Liver (tissue), 7 donors: ENCODE measurements at regions not wholly inside any gene's neighbourhood (a gene's known extent, or its start where the extent isn't known, plus 50 kb on each side); places are given as distances from the start of the nearest gene placed in this dataset.

Experiments used
- DNase-seq: peaks from one replicate; pipeline ENCODE4 v3.0.0-alpha.2; 2017; ENCODE audit warnings: low spot score
- H3K27ac ChIP-seq, 2 donors: one replicate each; pipeline ENCODE4 v1.7.0; 2013; ENCODE audit warnings: inconsistent platforms in 2 of 2, low read length in 2 of 2, control low read depth in 1 of 2, low read depth in 1 of 2, mild to moderate bottlenecking in 1 of 2
- H3K27me3 ChIP-seq, 4 donors: one replicate each; pipeline versions ENCODE4 v1.6.1 to v1.7.0; 2013; ENCODE audit warnings: low read length in 3 of 4, inconsistent platforms in 1 of 4, mild to moderate bottlenecking in 1 of 4, moderate library complexity in 1 of 4; ENCODE audit not compliant: control insufficient read depth in 4 of 4, insufficient read depth in 4 of 4
- H3K36me3 ChIP-seq, 4 donors: one replicate each; pipeline versions ENCODE4 v1.6.1 to v1.7.0; 2013; ENCODE audit warnings: low read length in 3 of 4, mild to moderate bottlenecking in 3 of 4, low read depth in 1 of 4, moderate library complexity in 1 of 4; ENCODE audit not compliant: control insufficient read depth in 4 of 4, insufficient read depth in 3 of 4
- H3K4me1 ChIP-seq, 4 donors: one replicate each; pipeline versions ENCODE4 v1.6.1 to v1.7.0; 2013; ENCODE audit warnings: low read length in 3 of 4, mild to moderate bottlenecking in 3 of 4, moderate library complexity in 1 of 4; ENCODE audit not compliant: control insufficient read depth in 4 of 4, insufficient read depth in 4 of 4
- H3K4me3 ChIP-seq, 3 donors: one replicate each; pipeline versions ENCODE4 v1.6.1 to v1.7.0; 2013; ENCODE audit warnings: low read length in 3 of 3, control low read depth in 1 of 3, low read depth in 1 of 3, mild to moderate bottlenecking in 1 of 3
- H3K9ac ChIP-seq, 2 donors: one replicate each; pipeline ENCODE4 v1.7.0; 2013; ENCODE audit warnings: low read length in 2 of 2, mild to moderate bottlenecking in 2 of 2, moderate library complexity in 2 of 2, control low read depth in 1 of 2, low read depth in 1 of 2
- H3K9me3 ChIP-seq, 4 donors: one replicate each; pipeline versions ENCODE4 v1.6.1 to v1.7.0; 2013; ENCODE audit warnings: low read length in 3 of 4; ENCODE audit not compliant: control insufficient read depth in 4 of 4
- CTCF ChIP-seq: fragments of 150-350 bp; IDR thresholded peaks from 2 replicates; pipeline ENCODE4 v1.5.1; 2017; ENCODE audit warnings: improper control_type of control experiment, low read depth, low read length; ENCODE audit not compliant: missing input control
- EGR1 ChIP-seq, 2 donors: IDR thresholded peaks; 2 replicates each; pipeline ENCODE4 v1.6.1; 2016 to 2018; ENCODE audit warnings: antibody characterized with exemption in 2 of 2, low read depth in 2 of 2
- FOXA1 ChIP-seq: IDR thresholded peaks from 2 replicates; pipeline ENCODE4 v1.6.1; 2016; ENCODE audit warnings: antibody characterized with exemption
- FOXA2 ChIP-seq: IDR thresholded peaks from 2 replicates; pipeline ENCODE4 v1.6.1; 2016; ENCODE audit warnings: antibody characterized with exemption
- GABPA ChIP-seq, 2 donors: IDR thresholded peaks in 1 of 2; conservative IDR thresholded peaks in 1 of 2; 2 replicates each; pipeline ENCODE4 v1.6.1; 2016; ENCODE audit warnings: antibody characterized with exemption in 2 of 2, mild to moderate bottlenecking in 1 of 2, moderate library complexity in 1 of 2
- HNF4A ChIP-seq, 2 donors: conservative IDR thresholded peaks; 2 replicates each; pipeline ENCODE4 v1.6.1; 2016; ENCODE audit warnings: antibody characterized with exemption in 2 of 2, mild to moderate bottlenecking in 2 of 2
- HNF4G ChIP-seq: IDR thresholded peaks from 2 replicates; pipeline ENCODE4 v1.6.1; 2016; ENCODE audit warnings: antibody characterized with exemption
- JUND ChIP-seq, 2 donors: IDR thresholded peaks; 2 replicates each; pipeline ENCODE4 v1.6.1; 2016; ENCODE audit warnings: antibody characterized with exemption in 2 of 2
- MAX ChIP-seq: IDR thresholded peaks from 2 replicates; pipeline ENCODE4 v1.6.1; 2016; ENCODE audit warnings: antibody characterized with exemption
- NR2F2 ChIP-seq: IDR thresholded peaks from 2 replicates; pipeline ENCODE4 v1.6.1; 2016; ENCODE audit warnings: antibody characterized with exemption
- REST ChIP-seq: IDR thresholded peaks from 2 replicates; pipeline ENCODE4 v1.6.1; 2016; ENCODE audit warnings: antibody characterized with exemption, mild to moderate bottlenecking
- RXRA ChIP-seq, 2 donors: IDR thresholded peaks; 2 replicates each; pipeline ENCODE4 v1.6.1; 2017 to 2018; ENCODE audit warnings: antibody characterized with exemption in 2 of 2, mild to moderate bottlenecking in 1 of 2
- TAF1 ChIP-seq: conservative IDR thresholded peaks from 2 replicates; pipeline ENCODE4 v1.6.1; 2016; ENCODE audit warnings: antibody characterized with exemption, mild to moderate bottlenecking
- YY1 ChIP-seq: IDR thresholded peaks from 2 replicates; pipeline ENCODE4 v1.6.1; 2016; ENCODE audit warnings: antibody characterized with exemption, mild to moderate bottlenecking
- ZBTB33 ChIP-seq: IDR thresholded peaks from 2 replicates; pipeline ENCODE4 v1.6.1; 2016; ENCODE audit warnings: antibody characterized with exemption
- donor health status: healthy.
- donor health status: healthy.
- donor health status: healthy.
- donor health status: healthy.

GRCh38 chr14:30142216-30142615, 214.6 kb upstream of the PRKD1 start (continued):
- TF ChIP-seq CTCF, result no peak
- no peak for TF ChIP-seq RXRA (IDR thresholded peaks at IDR 0.05)
- no peak for TF ChIP-seq JUND (IDR thresholded peaks at IDR 0.05)
- no peak for TF ChIP-seq NR2F2

- peaks cover 0 to 3% (median 0%) of the 10 kb centered on the region in 4 donors for H3K27me3 ChIP-seq
- no peak overlapping the region for H3K27ac ChIP-seq
- no peak overlapping the region for H3K4me3 ChIP-seq
- H3K36me3 ChIP-seq, result peaks cover 0 to 2% (median 0%) of the 10 kb centered on the region in 4 donors
- no peak for DNase-seq
- no peak overlapping the region for H3K9ac ChIP-seq
- peaks cover 0 to 14% (median 6%) of the 10 kb centered on the region in 4 donors for H3K9me3 ChIP-seq
- no peaks in the 10 kb centered on the region for H3K4me1 ChIP-seq
- TF ChIP-seq GABPA (IDR thresholded peaks at IDR 0.05 in 1 of 2, conservative IDR thresholded peaks at IDR 0.05 in 1 of 2) (no peak), MAX (no peak), HNF4G (no peak), RXRA (IDR thresholded peaks at IDR 0.05) (no peak), JUND (IDR thresholded peaks at IDR 0.05) (no peak), CTCF (no peak), HNF4A (conservative IDR thresholded peaks at IDR 0.05) (no peak), REST (no peak), FOXA2 (no peak), FOXA1 (no peak), ZBTB33 (no peak), TAF1 (no peak), NR2F2 (no peak), EGR1 (IDR thresholded peaks at IDR 0.05; ENCODE audit: low read depth in 2 of 2) (no peak), YY1 (no peak)
Observed at GRCh38 chr14:30143627-30144026, 216.0 kb upstream of the PRKD1 start.
